ENCODE measurements at regions not wholly inside any gene's neighbourhood (a gene's known extent, or its start where the extent isn't known, plus 50 kb on each side); places are given as distances from the start of the nearest gene placed in this dataset.
"Not testable (repeated sequence)": the region's sequence is repeated elsewhere in the genome, so short reads cannot be mapped to it uniquely, and the experiment has no call there.

- Histone ChIP-seq H3K4me3 (ENCODE audit: low read depth, low read length) (no peak overlapping the region), H3K36me3 (ENCODE audit: insufficient read depth, low read length) (no peaks in the 10 kb centered on the region)
Measured at GRCh38 chr1:106366627-106367319, 689.7 kb upstream of the PRMT6 start.

GRCh38 chr1:106378261-106378660 is 678.2 kb upstream of the PRMT6 start:
- no peak overlapping the region for H3K4me3 ChIP-seq (ENCODE audit: low read depth, low read length)
- no peaks in the 10 kb centered on the region for H3K4me1 ChIP-seq (ENCODE audit: control insufficient read depth, insufficient read depth, low read length, unreplicated experiment)
- H3K27me3 ChIP-seq (ENCODE audit: insufficient read depth, low read length) = no peaks in the 10 kb centered on the region
- no peaks in the 10 kb centered on the region for H3K79me2 ChIP-seq (ENCODE audit: control insufficient read depth, insufficient read depth, low read length, unreplicated experiment)
- H3K27ac ChIP-seq (ENCODE audit: low read depth, low read length) = no peak overlapping the region
- H2AFZ ChIP-seq (ENCODE audit: low read length, unreplicated experiment) = no peak overlapping the region
- no peaks in the 10 kb centered on the region for H3K36me3 ChIP-seq (ENCODE audit: insufficient read depth, low read length)

More at GRCh38 chr1:106366627-106367319, 689.7 kb upstream of the PRMT6 start:
- Histone ChIP-seq H3K4me1 (ENCODE audit: control insufficient read depth, insufficient read depth, low read length, unreplicated experiment) (no peaks in the 10 kb centered on the region), H3K27me3 (ENCODE audit: insufficient read depth, low read length) (no peaks in the 10 kb centered on the region), H3K79me2 (ENCODE audit: control insufficient read depth, insufficient read depth, low read length, unreplicated experiment) (no peaks in the 10 kb centered on the region), H3K27ac (ENCODE audit: low read depth, low read length) (no peak overlapping the region), H2AFZ (ENCODE audit: low read length, unreplicated experiment) (no peak overlapping the region)

GRCh38 chr1:106380772-106381171 is 675.7 kb upstream of the PRMT6 start:
- Histone ChIP-seq H3K27ac (ENCODE audit: low read depth, low read length) (no peak overlapping the region), H3K4me1 (ENCODE audit: control insufficient read depth, insufficient read depth, low read length, unreplicated experiment) (no peaks in the 10 kb centered on the region), H3K79me2 (ENCODE audit: control insufficient read depth, insufficient read depth, low read length, unreplicated experiment) (no peaks in the 10 kb centered on the region), H3K4me3 (ENCODE audit: low read depth, low read length) (no peak overlapping the region), H3K27me3 (ENCODE audit: insufficient read depth, low read length) (no peaks in the 10 kb centered on the region), H3K36me3 (ENCODE audit: insufficient read depth, low read length) (no peaks in the 10 kb centered on the region), H2AFZ (ENCODE audit: low read length, unreplicated experiment) (no peak overlapping the region)

- H3K27me3 ChIP-seq (ENCODE audit: insufficient read depth, low read length); H3K4me1 ChIP-seq (ENCODE audit: control insufficient read depth, insufficient read depth, low read length, unreplicated experiment); H3K79me2 ChIP-seq (ENCODE audit: control insufficient read depth, insufficient read depth, low read length, unreplicated experiment); H2AFZ ChIP-seq (ENCODE audit: low read length, unreplicated experiment); H3K36me3 ChIP-seq (ENCODE audit: insufficient read depth, low read length); H3K27ac ChIP-seq (ENCODE audit: low read depth, low read length); H3K4me3 ChIP-seq (ENCODE audit: low read depth, low read length): not testable (repeated sequence)
Measured at GRCh38 chr1:106389160-106389559, 667.3 kb upstream of the PRMT6 start.

DNA sequence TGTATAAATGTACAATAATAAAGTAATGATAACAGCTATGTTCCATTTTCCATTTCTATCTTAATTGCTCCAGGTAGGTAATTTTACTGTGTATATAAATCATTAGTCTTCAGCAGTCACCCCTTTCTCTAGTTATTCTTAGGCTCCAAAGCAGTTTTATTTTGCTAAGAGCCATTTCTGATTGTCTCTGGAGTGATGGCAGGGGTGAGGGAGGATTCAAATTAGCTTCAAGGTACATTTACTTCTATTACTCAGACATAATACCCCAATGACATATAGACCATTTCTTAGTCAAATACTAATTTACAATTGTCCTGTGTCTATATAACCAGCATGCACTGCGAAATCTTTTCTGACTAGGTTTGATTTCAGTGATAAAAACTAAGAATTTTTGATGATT is 663.4 kb upstream of the PRMT6 start:
- Histone ChIP-seq H3K4me1 (ENCODE audit: control insufficient read depth, insufficient read depth, low read length, unreplicated experiment) (no peaks in the 10 kb centered on the region), H3K79me2 (ENCODE audit: control insufficient read depth, insufficient read depth, low read length, unreplicated experiment) (no peaks in the 10 kb centered on the region)

DNA sequence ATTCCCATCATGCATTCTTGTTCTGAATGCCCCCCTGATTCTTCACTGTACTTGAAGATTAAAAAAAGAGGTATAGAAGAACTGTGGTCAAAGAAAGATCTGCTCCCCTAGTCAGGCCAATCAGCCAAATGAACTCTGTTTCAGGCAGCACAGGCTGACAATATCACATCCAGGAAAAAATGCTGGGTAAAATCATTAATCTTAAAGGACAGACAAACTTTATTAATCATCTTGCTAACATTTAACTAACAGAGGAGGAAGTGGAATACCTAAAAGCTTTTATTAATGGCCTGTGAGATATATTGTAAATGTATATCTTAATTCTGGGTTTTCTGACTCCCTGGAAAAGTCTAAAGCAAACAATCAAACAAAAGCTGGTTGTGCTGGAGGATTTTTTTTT is 660.5 kb upstream of the PRMT6 start:
- Histone ChIP-seq H3K4me3 (ENCODE audit: low read depth, low read length) (no peak overlapping the region), H3K27ac (ENCODE audit: low read depth, low read length) (no peak overlapping the region), H3K36me3 (ENCODE audit: insufficient read depth, low read length) (no peaks in the 10 kb centered on the region), H3K79me2 (ENCODE audit: control insufficient read depth, insufficient read depth, low read length, unreplicated experiment) (no peaks in the 10 kb centered on the region), H3K27me3 (ENCODE audit: insufficient read depth, low read length) (no peaks in the 10 kb centered on the region), H3K4me1 (ENCODE audit: control insufficient read depth, insufficient read depth, low read length, unreplicated experiment) (no peaks in the 10 kb centered on the region), H2AFZ (ENCODE audit: low read length, unreplicated experiment) (no peak overlapping the region)

More for the DNA sequence above, 663.4 kb upstream of the PRMT6 start:
- Histone ChIP-seq H3K27ac (ENCODE audit: low read depth, low read length) (no peak overlapping the region), H3K4me3 (ENCODE audit: low read depth, low read length) (no peak overlapping the region), H3K27me3 (ENCODE audit: insufficient read depth, low read length) (no peaks in the 10 kb centered on the region), H3K36me3 (ENCODE audit: insufficient read depth, low read length) (no peaks in the 10 kb centered on the region), H2AFZ (ENCODE audit: low read length, unreplicated experiment) (no peak overlapping the region)

GRCh38 chr1:106398391-106398790 is 658.1 kb upstream of the PRMT6 start:
- no peak overlapping the region for H2AFZ ChIP-seq (ENCODE audit: low read length, unreplicated experiment)
- no peaks in the 10 kb centered on the region for H3K36me3 ChIP-seq (ENCODE audit: insufficient read depth, low read length)
- no peak overlapping the region for H3K4me3 ChIP-seq (ENCODE audit: low read depth, low read length)
- H3K27me3 ChIP-seq (ENCODE audit: insufficient read depth, low read length) = no peaks in the 10 kb centered on the region
- no peaks in the 10 kb centered on the region for H3K79me2 ChIP-seq (ENCODE audit: control insufficient read depth, insufficient read depth, low read length, unreplicated experiment)
- no peaks in the 10 kb centered on the region for H3K4me1 ChIP-seq (ENCODE audit: control insufficient read depth, insufficient read depth, low read length, unreplicated experiment)
- H3K27ac ChIP-seq (ENCODE audit: low read depth, low read length) = no peak overlapping the region

GRCh38 chr1:106406114-106406513 is 650.4 kb upstream of the PRMT6 start:
- H3K79me2 ChIP-seq (ENCODE audit: control insufficient read depth, insufficient read depth, low read length, unreplicated experiment) = no peaks in the 10 kb centered on the region
- no peak overlapping the region for H3K4me3 ChIP-seq (ENCODE audit: low read depth, low read length)
- no peaks in the 10 kb centered on the region for H3K4me1 ChIP-seq (ENCODE audit: control insufficient read depth, insufficient read depth, low read length, unreplicated experiment)
- no peaks in the 10 kb centered on the region for H3K27me3 ChIP-seq (ENCODE audit: insufficient read depth, low read length)
- no peak overlapping the region for H2AFZ ChIP-seq (ENCODE audit: low read length, unreplicated experiment)
- H3K27ac ChIP-seq (ENCODE audit: low read depth, low read length) = no peak overlapping the region
- H3K36me3 ChIP-seq (ENCODE audit: insufficient read depth, low read length) = no peaks in the 10 kb centered on the region

DNA sequence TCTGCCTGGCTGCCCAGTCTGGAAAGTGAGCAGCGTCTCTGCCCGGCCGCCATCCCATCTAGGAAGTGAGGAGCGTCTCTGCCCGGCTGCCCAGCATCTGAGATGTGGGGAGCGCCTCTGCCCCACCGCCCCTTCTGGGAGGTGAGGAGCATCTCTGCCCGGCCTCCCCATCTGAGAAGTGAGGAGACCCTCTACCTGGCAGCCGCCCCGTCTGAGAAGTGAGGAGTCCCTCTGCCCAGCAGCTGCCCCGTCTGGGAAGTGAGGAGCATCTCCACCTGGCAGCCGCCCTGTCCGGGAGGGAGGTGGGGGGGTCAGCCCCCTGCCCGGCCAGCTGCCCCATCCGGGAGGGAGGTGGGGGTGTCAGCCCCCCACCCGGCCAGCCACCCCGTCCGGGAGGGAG is 644.2 kb upstream of the PRMT6 start:
- not testable (repeated sequence) for H3K27ac ChIP-seq (ENCODE audit: low read depth, low read length); H3K27me3 ChIP-seq (ENCODE audit: insufficient read depth, low read length); H3K36me3 ChIP-seq (ENCODE audit: insufficient read depth, low read length); H3K4me1 ChIP-seq (ENCODE audit: control insufficient read depth, insufficient read depth, low read length, unreplicated experiment); H3K4me3 ChIP-seq (ENCODE audit: low read depth, low read length); H2AFZ ChIP-seq (ENCODE audit: low read length, unreplicated experiment); H3K79me2 ChIP-seq (ENCODE audit: control insufficient read depth, insufficient read depth, low read length, unreplicated experiment)

DNA sequence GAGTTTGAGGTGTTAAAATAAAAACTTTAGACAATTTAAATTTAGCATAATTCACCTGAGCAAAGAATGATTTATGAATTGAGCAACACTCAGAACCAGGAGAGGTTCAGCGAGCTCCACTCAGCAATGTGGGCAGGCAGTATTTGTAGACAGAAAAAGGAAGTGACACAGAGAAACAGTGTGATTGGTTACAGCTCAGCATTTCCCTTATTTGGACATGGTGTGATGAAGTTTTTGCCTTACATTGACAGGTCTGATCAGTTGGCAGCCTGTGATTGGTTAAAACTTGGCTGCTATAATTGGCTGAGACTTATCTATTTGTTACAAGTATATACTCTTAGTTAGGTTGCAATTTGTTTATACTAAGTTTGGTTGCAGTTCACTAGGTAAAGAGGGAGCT is 621.2 kb upstream of the PRMT6 start:
- H3K4me1 ChIP-seq (ENCODE audit: control insufficient read depth, insufficient read depth, low read length, unreplicated experiment) = no peaks in the 10 kb centered on the region
- no peak overlapping the region for H3K4me3 ChIP-seq (ENCODE audit: low read depth, low read length)
- H2AFZ ChIP-seq (ENCODE audit: low read length, unreplicated experiment) = no peak overlapping the region
- no peaks in the 10 kb centered on the region for H3K36me3 ChIP-seq (ENCODE audit: insufficient read depth, low read length)
- H3K79me2 ChIP-seq (ENCODE audit: control insufficient read depth, insufficient read depth, low read length, unreplicated experiment) = no peaks in the 10 kb centered on the region
- no peak overlapping the region for H3K27ac ChIP-seq (ENCODE audit: low read depth, low read length)
- H3K27me3 ChIP-seq (ENCODE audit: insufficient read depth, low read length) = no peaks in the 10 kb centered on the region

- Histone ChIP-seq H3K36me3 (ENCODE audit: insufficient read depth, low read length) (no peaks in the 10 kb centered on the region), H3K79me2 (ENCODE audit: control insufficient read depth, insufficient read depth, low read length, unreplicated experiment) (no peaks in the 10 kb centered on the region), H3K27me3 (ENCODE audit: insufficient read depth, low read length) (no peaks in the 10 kb centered on the region), H3K4me3 (ENCODE audit: low read depth, low read length) (no peak overlapping the region), H3K4me1 (ENCODE audit: control insufficient read depth, insufficient read depth, low read length, unreplicated experiment) (no peaks in the 10 kb centered on the region), H3K27ac (ENCODE audit: low read depth, low read length) (no peak overlapping the region), H2AFZ (ENCODE audit: low read length, unreplicated experiment) (no peak overlapping the region)
Measured at GRCh38 chr1:106439475-106439874, 617.0 kb upstream of the PRMT6 start.

Measured in ACC112 (cell line).